GM12878 (cell line): ENCODE measurements at regions not wholly inside any gene's neighbourhood (a gene's known extent, or its start where the extent isn't known, plus 50 kb on each side); places are given as distances from the start of the nearest gene placed in this dataset.

ENCODE experiments used
- ATAC-seq: fragments of 200-7000 bp; cut with Tn5 transposase; 3 replicates; pipeline ENCODE4 v1.9.1; 2020; ENCODE audit warnings: mild to moderate bottlenecking, moderate library complexity
- BruUV-seq: library from RNA; stranded (reverse); fragments of 400-500 nt; replicated peaks from 2 replicates; lab custom pipeline; 2021; lab: Mats Ljungman, UMichigan
- CTCF ChIA-PET: fragments of 300-600 bp; sonication (Branson Sonifier 250); formaldehyde crosslinking; extraction: SDS; loops from one replicate; lab custom pipeline; 2021; ENCODE audit warnings: inconsistent platforms; lab: Yijun Ruan, JAX
- POLR2A ChIA-PET: fragments of 350-600 bp; formaldehyde crosslinking; extraction: SDS; loops from one replicate; lab custom pipeline; 2021; ENCODE audit warnings: inconsistent platforms; lab: Charles Lee
- RAD21 ChIA-PET: fragments of 300-600 bp; sonication (Branson Sonifier 250); formaldehyde crosslinking; loops from one replicate; lab custom pipeline; 2023; ENCODE audit warnings: antibody characterized with exemption; ENCODE audit not compliant: unreplicated experiment; lab: Charles Lee
- SMC1A ChIA-PET: fragments of 300-600 bp; sonication (Branson Sonifier 250); formaldehyde crosslinking; loops from one replicate; lab custom pipeline; 2023; ENCODE audit not compliant: unreplicated experiment, uncharacterized antibody; lab: Charles Lee
- DNase-seq: peaks from one replicate; pipeline ENCODE4 v3.0.0-alpha.2; 2011; ENCODE audit warnings: low read depth, low spot score
- FAIRE-seq: peaks from 3 replicates; lab custom pipeline; 2011; peaks lifted over from hg19 to GRCh38; lab: Jason Lieb, UNC
- H2AFZ ChIP-seq: 2 replicates; pipeline ENCODE4 v1.6.0; 2011; ENCODE audit warnings: low read depth, low read length, control low read depth; ENCODE audit not compliant: control insufficient read depth
- H3K27ac ChIP-seq: 2 replicates; pipeline ENCODE4 v1.5.1; 2011; ENCODE audit warnings: control low read depth; ENCODE audit not compliant: control insufficient read depth, insufficient read depth
- H3K27me3 ChIP-seq, 2 experiments: replicated peaks in 1 of 2; 2 replicates each; pipeline versions ENCODE4 v1.6.0 to v1.6.1; 2011; ENCODE audit warnings: low read length in 1 of 2; ENCODE audit not compliant: control insufficient read depth in 2 of 2, insufficient read depth in 2 of 2
- H3K36me3 ChIP-seq, 2 experiments: 2 replicates each; pipeline ENCODE4 v1.5.1; 2011; ENCODE audit warnings: low read length in 1 of 2; ENCODE audit not compliant: control insufficient read depth in 2 of 2, insufficient read depth in 2 of 2
- H3K4me1 ChIP-seq: 2 replicates; pipeline ENCODE4 v1.6.1; 2011; ENCODE audit warnings: mild to moderate bottlenecking, low read length, moderate library complexity, mixed read lengths; ENCODE audit not compliant: control insufficient read depth, insufficient read depth
- H3K4me2 ChIP-seq: 2 replicates; pipeline ENCODE4 v1.6.0; 2011; ENCODE audit warnings: control low read depth; ENCODE audit not compliant: control insufficient read depth, insufficient read depth
- H3K4me3 ChIP-seq: fragments of 200-600 bp; sonication (generic); 2 replicates; pipeline ENCODE4 v1.5.1; 2016
- H3K79me2 ChIP-seq: 2 replicates; pipeline ENCODE4 v1.6.0; 2011; ENCODE audit warnings: low read length; ENCODE audit not compliant: control insufficient read depth, insufficient read depth
- H3K9ac ChIP-seq: 2 replicates; pipeline ENCODE4 v1.8.0; 2011; ENCODE audit warnings: low read length, control low read depth, mixed read lengths; ENCODE audit not compliant: control insufficient read depth, insufficient read depth
- H3K9me3 ChIP-seq: replicated peaks from 3 replicates; pipeline ENCODE4 v1.5.1; 2011; ENCODE audit warnings: mild to moderate bottlenecking, low read length; ENCODE audit not compliant: control insufficient read depth, insufficient read depth
- H4K20me1 ChIP-seq: 2 replicates; pipeline ENCODE4 v1.6.0; 2011; ENCODE audit not compliant: control insufficient read depth, insufficient read depth
- ATF7 ChIP-seq: fragments of 450-650 bp; IDR thresholded peaks from 2 replicates; pipeline ENCODE4 v1.6.1; 2016; ENCODE audit warnings: low read depth, mild to moderate bottlenecking
- CHD2 ChIP-seq: IDR thresholded peaks from 2 replicates; pipeline ENCODE4 v1.6.1; 2011; ENCODE audit warnings: low read depth, low read length, improper control_type of control experiment, borderline replicate concordance
- EGR1 ChIP-seq, 2 experiments: IDR thresholded peaks; 1 replicate in 1 of 2; 2 replicates in 1 of 2; pipeline ENCODE4 v1.6.1; 2011 to 2012; ENCODE audit warnings: low read depth in 2 of 2, low read length in 2 of 2, borderline replicate concordance in 1 of 2, mild to moderate bottlenecking in 1 of 2, moderate library complexity in 1 of 2
- MYC ChIP-seq: IDR thresholded peaks from 2 replicates; pipeline ENCODE4 v1.6.1; 2011; ENCODE audit warnings: mild to moderate bottlenecking, low read length, moderate library complexity, inconsistent platforms; ENCODE audit not compliant: insufficient read depth, insufficient replicate concordance, insufficient read length, severe bottlenecking
- RELA ChIP-seq: fragments of 450-650 bp; IDR thresholded peaks from 2 replicates; pipeline ENCODE4 v1.8.0; 2014; ENCODE audit warnings: borderline replicate concordance; ENCODE audit not compliant: partially characterized antibody
- TARDBP ChIP-seq: IDR thresholded peaks from 2 replicates; pipeline ENCODE4 v1.6.1; 2016; ENCODE audit warnings: borderline replicate concordance
- TCF3 ChIP-seq: IDR thresholded peaks from 2 replicates; pipeline ENCODE4 v1.6.1; 2012; ENCODE audit warnings: low read depth, mild to moderate bottlenecking, low read length, borderline replicate concordance; ENCODE audit not compliant: insufficient read depth
- YY1 ChIP-seq: IDR thresholded peaks from 2 replicates; pipeline ENCODE4 v1.6.1; 2011; ENCODE audit warnings: low read depth, mild to moderate bottlenecking, low read length
- ZBTB4 ChIP-seq: fragments of 450-650 bp; formaldehyde crosslinking; IDR thresholded peaks from 2 replicates; pipeline ENCODE4 v1.4.0; 2022; ENCODE audit warnings: mild to moderate bottlenecking, moderate library complexity
- WGBS: methylation state at CpG from one replicate; pipeline ENCODE4 v1.1.6; 2016; ENCODE audit warnings: low lambda C conversion rate; ENCODE audit not compliant: insufficient replicate concordance, insufficient coverage; ENCODE audit errors: missing lambda C conversion rate; 5-methylcytosine and 5-hydroxymethylcytosine counted together
- in situ Hi-C: fragments of 300-500 bp; cut with MboI; formaldehyde crosslinking; loops from 9 replicates; pipeline ENCODE4 v1.14.3; 2018; ENCODE audit warnings: mixed read lengths
- intact Hi-C: fragments of 100-400 bp; cut with micrococcal nuclease; formaldehyde crosslinking; loops from one replicate; pipeline ENCODE4 v1.14.2; 2022; ENCODE audit not compliant: unreplicated experiment
- TF ChIP-seq, protein P1 (sequence below): fragments of 150-350 bp; IDR thresholded peaks from 2 replicates; pipeline ENCODE4 v1.6.1; 2016; ENCODE audit warnings: low read depth, low read length

- Histone ChIP-seq H3K27me3 (no peaks in the 10 kb centered on the region), H4K20me1 (no peaks in the 10 kb centered on the region), H3K4me2 (no peak overlapping the region), H3K9ac (no peak overlapping the region), H3K4me3 (no peak overlapping the region), H3K36me3 (peaks cover 0 to 2% of the 10 kb centered on the region in 2 experiments; a peak in 2 of 4 replicates), H3K79me2 (no peaks in the 10 kb centered on the region), H3K4me1 (no peaks in the 10 kb centered on the region), H2AFZ (no peak overlapping the region), H3K27ac (no peak overlapping the region), H3K9me3 (no peaks in the 10 kb centered on the region)
- ChIA-PET POLR2A (no interaction called here), RAD21 (no interaction called here), SMC1A (no interaction called here), CTCF (interaction anchor here (1.2 kb wide), 1 partner anchor 510 kb away, joined by 3 read pairs; no protein-coding TSS in a partner anchor)
- BruUV-seq, result no TSS peak
- 6% methylated on average over 6 of the region's 10 CpGs for WGBS
- ATAC-seq (no peak; the same call in 2 of the 3 replicates), DNase-seq (no peak), FAIRE-seq (no peak)
- in situ Hi-C loops (no loop called here), intact Hi-C loops (no loop called here)
- TF ChIP-seq TCF3 (no peak), YY1 (no peak), ATF7 (no peak), TARDBP (no peak), MYC (no peak), EGR1 (IDR thresholded peaks at IDR 0.05; ENCODE audit: borderline replicate concordance in 1 of 2, low read depth in 2 of 2, low read length in 2 of 2) (no peak), ZBTB4 (CRISPR knock-in tag) (no peak), CHD2 (no peak), RELA (no peak)
- TF ChIP-seq, protein P1, sequence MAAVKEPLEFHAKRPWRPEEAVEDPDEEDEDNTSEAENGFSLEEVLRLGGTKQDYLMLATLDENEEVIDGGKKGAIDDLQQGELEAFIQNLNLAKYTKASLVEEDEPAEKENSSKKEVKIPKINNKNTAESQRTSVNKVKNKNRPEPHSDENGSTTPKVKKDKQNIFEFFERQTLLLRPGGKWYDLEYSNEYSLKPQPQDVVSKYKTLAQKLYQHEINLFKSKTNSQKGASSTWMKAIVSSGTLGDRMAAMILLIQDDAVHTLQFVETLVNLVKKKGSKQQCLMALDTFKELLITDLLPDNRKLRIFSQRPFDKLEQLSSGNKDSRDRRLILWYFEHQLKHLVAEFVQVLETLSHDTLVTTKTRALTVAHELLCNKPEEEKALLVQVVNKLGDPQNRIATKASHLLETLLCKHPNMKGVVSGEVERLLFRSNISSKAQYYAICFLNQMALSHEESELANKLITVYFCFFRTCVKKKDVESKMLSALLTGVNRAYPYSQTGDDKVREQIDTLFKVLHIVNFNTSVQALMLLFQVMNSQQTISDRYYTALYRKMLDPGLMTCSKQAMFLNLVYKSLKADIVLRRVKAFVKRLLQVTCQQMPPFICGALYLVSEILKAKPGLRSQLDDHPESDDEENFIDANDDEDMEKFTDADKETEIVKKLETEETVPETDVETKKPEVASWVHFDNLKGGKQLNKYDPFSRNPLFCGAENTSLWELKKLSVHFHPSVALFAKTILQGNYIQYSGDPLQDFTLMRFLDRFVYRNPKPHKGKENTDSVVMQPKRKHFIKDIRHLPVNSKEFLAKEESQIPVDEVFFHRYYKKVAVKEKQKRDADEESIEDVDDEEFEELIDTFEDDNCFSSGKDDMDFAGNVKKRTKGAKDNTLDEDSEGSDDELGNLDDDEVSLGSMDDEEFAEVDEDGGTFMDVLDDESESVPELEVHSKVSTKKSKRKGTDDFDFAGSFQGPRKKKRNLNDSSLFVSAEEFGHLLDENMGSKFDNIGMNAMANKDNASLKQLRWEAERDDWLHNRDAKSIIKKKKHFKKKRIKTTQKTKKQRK, result no peak
Measured at GRCh38 chr3:127037971-127038446, 55.1 kb downstream of the PLXNA1 start.
